ENCODE measurements at regions not wholly inside any gene's neighbourhood (a gene's known extent, or its start where the extent isn't known, plus 50 kb on each side); places are given as distances from the start of the nearest gene placed in this dataset.

DNA sequence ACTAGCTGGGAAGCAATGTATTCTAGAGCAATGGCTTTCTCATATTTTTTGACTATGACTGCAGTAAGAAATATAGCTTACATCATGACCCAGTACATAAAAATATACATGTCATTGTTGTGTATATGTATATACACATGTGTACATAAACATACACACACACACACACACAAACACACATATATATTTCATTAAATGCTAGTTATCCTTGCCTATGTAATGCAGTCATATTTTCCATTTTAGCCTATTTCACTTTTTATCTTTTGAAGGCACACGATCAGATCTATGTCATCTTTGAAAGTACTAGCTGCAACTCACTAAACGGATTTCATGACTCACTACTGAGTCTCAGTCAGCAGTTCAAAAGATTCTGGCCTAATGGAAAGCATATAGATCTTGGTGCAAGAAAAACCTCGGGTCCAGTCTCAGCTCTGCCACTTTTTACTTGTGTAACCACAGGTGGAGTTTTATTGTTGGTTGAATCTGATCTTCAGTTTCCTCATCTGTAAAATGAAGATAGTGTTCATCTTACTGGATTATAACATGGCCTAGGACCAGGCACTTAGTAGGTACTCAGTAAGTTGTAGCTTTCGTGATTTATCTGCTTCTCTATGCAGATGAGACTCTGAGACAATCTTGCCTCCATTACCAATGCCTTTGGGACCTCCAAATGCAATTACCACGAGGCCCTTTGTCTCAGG is 325.6 kb downstream of the RRAGC start:
- no peak overlapping the region for H2AFZ ChIP-seq (ENCODE audit: low read depth, low read length, severe bottlenecking)
- H3K27ac ChIP-seq (ENCODE audit: low read depth, low read length) = no peak overlapping the region
- H3K36me3 ChIP-seq (ENCODE audit: low read length) = no peaks in the 10 kb centered on the region
- no peak overlapping the region for H3K4me3 ChIP-seq (ENCODE audit: insufficient read depth, low read length, poor library complexity, severe bottlenecking)
- no peaks in the 10 kb centered on the region for H3F3A ChIP-seq (ENCODE audit: insufficient read depth)
- H3K4me2 ChIP-seq (ENCODE audit: low read depth, low read length, poor library complexity, severe bottlenecking) = no peak overlapping the region
- H3K9me2 ChIP-seq (replicated peaks; ENCODE audit: insufficient read depth, low read length) = no peaks in the 10 kb centered on the region
- TF ChIP-seq EZH2phosphoT487 (conservative IDR thresholded peaks at IDR 0.05; ENCODE audit: low read length) = no peak
- TF ChIP-seq, protein P1, sequence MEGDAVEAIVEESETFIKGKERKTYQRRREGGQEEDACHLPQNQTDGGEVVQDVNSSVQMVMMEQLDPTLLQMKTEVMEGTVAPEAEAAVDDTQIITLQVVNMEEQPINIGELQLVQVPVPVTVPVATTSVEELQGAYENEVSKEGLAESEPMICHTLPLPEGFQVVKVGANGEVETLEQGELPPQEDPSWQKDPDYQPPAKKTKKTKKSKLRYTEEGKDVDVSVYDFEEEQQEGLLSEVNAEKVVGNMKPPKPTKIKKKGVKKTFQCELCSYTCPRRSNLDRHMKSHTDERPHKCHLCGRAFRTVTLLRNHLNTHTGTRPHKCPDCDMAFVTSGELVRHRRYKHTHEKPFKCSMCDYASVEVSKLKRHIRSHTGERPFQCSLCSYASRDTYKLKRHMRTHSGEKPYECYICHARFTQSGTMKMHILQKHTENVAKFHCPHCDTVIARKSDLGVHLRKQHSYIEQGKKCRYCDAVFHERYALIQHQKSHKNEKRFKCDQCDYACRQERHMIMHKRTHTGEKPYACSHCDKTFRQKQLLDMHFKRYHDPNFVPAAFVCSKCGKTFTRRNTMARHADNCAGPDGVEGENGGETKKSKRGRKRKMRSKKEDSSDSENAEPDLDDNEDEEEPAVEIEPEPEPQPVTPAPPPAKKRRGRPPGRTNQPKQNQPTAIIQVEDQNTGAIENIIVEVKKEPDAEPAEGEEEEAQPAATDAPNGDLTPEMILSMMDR (IDR thresholded peaks at IDR 0.05; ENCODE audit: insufficient read depth, low read length, poor library complexity, severe bottlenecking) = no peak
- H3K9ac ChIP-seq (ENCODE audit: low read length) = no peak overlapping the region
- H3K79me2 ChIP-seq (ENCODE audit: insufficient read depth, low read length) = no peaks in the 10 kb centered on the region
- H4K20me1 ChIP-seq (ENCODE audit: low read depth, low read length) = no peaks in the 10 kb centered on the region
- H3K9me3 ChIP-seq (ENCODE audit: insufficient read depth, low read length) = no peaks in the 10 kb centered on the region
- no peaks in the 10 kb centered on the region for H3K27me3 ChIP-seq (ENCODE audit: low read length)

DNA sequence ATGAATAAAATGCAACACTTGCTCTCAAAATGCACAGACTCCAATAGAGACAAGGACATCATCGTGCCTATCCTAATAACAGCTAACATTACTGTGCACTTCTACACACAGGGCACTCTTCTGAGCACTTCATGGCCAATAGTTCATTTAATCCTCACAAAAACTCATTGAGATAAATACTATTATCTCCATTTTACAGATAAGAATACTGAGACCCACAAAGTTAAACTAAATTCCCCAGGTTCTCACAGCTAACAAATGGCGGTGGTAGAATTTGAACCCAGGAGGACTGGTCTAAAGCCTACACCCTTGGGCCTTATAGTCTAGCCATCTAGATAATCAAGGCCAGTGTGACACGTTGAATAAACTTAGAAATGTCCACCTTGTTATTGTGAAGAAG is 328.6 kb downstream of the RRAGC start:
- no peaks in the 10 kb centered on the region for H3F3A ChIP-seq (ENCODE audit: insufficient read depth)
- no peak overlapping the region for H3K9ac ChIP-seq (ENCODE audit: low read length)
- H3K9me2 ChIP-seq (replicated peaks; ENCODE audit: insufficient read depth, low read length) = no peaks in the 10 kb centered on the region
- no peaks in the 10 kb centered on the region for H3K79me2 ChIP-seq (ENCODE audit: insufficient read depth, low read length)
- TF ChIP-seq, protein P1 (IDR thresholded peaks at IDR 0.05; ENCODE audit: insufficient read depth, low read length, poor library complexity, severe bottlenecking) = no peak
- no peak for TF ChIP-seq EZH2phosphoT487 (conservative IDR thresholded peaks at IDR 0.05; ENCODE audit: low read length)
- no peaks in the 10 kb centered on the region for H4K20me1 ChIP-seq (ENCODE audit: low read depth, low read length)
- no peak overlapping the region for H2AFZ ChIP-seq (ENCODE audit: low read depth, low read length, severe bottlenecking)
- no peak overlapping the region for H3K4me2 ChIP-seq (ENCODE audit: low read depth, low read length, poor library complexity, severe bottlenecking)
- H3K4me3 ChIP-seq (ENCODE audit: insufficient read depth, low read length, poor library complexity, severe bottlenecking) = no peak overlapping the region
- H3K27me3 ChIP-seq (ENCODE audit: low read length) = no peaks in the 10 kb centered on the region
- no peak overlapping the region for H3K27ac ChIP-seq (ENCODE audit: low read depth, low read length)
- H3K9me3 ChIP-seq (ENCODE audit: insufficient read depth, low read length) = no peaks in the 10 kb centered on the region
- H3K36me3 ChIP-seq (ENCODE audit: low read length) = no peaks in the 10 kb centered on the region

DNA sequence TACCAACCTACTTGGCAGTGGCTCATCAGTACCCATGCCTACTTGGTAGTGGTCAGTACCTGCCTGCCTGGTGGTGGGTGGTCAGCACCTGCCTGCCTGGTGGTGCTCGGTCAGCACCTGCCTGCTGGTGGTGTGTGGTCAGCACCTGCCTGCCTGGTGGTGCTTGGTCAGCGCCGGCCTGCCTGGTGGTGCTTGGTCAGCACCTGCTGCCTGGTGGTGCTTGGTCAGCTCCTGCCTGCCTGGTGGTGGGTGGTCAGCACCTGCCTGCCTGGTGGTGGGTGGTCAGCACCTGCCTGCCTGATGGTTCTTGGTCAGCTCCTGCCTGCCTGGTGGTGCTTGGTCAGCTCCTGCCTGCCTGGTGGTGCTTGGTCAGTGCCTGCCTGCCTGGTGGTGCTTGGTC is 329.6 kb downstream of the RRAGC start:
- no peaks in the 10 kb centered on the region for H3F3A ChIP-seq (ENCODE audit: insufficient read depth)
- H3K9me2 ChIP-seq (replicated peaks; ENCODE audit: insufficient read depth, low read length) = no peaks in the 10 kb centered on the region
- no peaks in the 10 kb centered on the region for H3K27me3 ChIP-seq (ENCODE audit: low read length)
- H3K9me3 ChIP-seq (ENCODE audit: insufficient read depth, low read length) = no peaks in the 10 kb centered on the region
- no peaks in the 10 kb centered on the region for H3K79me2 ChIP-seq (ENCODE audit: insufficient read depth, low read length)
- no peak for TF ChIP-seq EZH2phosphoT487 (conservative IDR thresholded peaks at IDR 0.05; ENCODE audit: low read length)
- TF ChIP-seq, protein P1 (IDR thresholded peaks at IDR 0.05; ENCODE audit: insufficient read depth, low read length, poor library complexity, severe bottlenecking) = no peak
- no peak overlapping the region for H3K4me3 ChIP-seq (ENCODE audit: insufficient read depth, low read length, poor library complexity, severe bottlenecking)
- H4K20me1 ChIP-seq (ENCODE audit: low read depth, low read length) = no peaks in the 10 kb centered on the region
- H2AFZ ChIP-seq (ENCODE audit: low read depth, low read length, severe bottlenecking) = no peak overlapping the region
- no peaks in the 10 kb centered on the region for H3K36me3 ChIP-seq (ENCODE audit: low read length)
- H3K9ac ChIP-seq (ENCODE audit: low read length) = no peak overlapping the region
- H3K4me2 ChIP-seq (ENCODE audit: low read depth, low read length, poor library complexity, severe bottlenecking) = no peak overlapping the region
- H3K27ac ChIP-seq (ENCODE audit: low read depth, low read length) = no peak overlapping the region
